ENCODE measurements at regions not wholly inside any gene's neighbourhood (a gene's known extent, or its start where the extent isn't known, plus 50 kb on each side); places are given as distances from the start of the nearest gene placed in this dataset.
"Not testable (repeated sequence)": the region's sequence is repeated elsewhere in the genome, so short reads cannot be mapped to it uniquely, and the experiment has no call there.

- no peaks in the 10 kb centered on the region for H3K9me3 Mint-ChIP-seq
- CTCF ChIA-PET: no interaction called here
- H3K27ac Mint-ChIP-seq: no peak overlapping the region
- intact Hi-C loops (cut with micrococcal nuclease): no loop called here
- no peaks in the 10 kb centered on the region for H3K27me3 Mint-ChIP-seq (ENCODE audit: low read depth)
- H3K36me3 Mint-ChIP-seq (ENCODE audit: low read depth): no peaks in the 10 kb centered on the region
- H3K4me1 Mint-ChIP-seq (ENCODE audit: low read depth): no peaks in the 10 kb centered on the region
- DNase-seq: no peak
- H3K4me3 Mint-ChIP-seq: no peak overlapping the region
Observed at GRCh38 chr22:11253000-11253511, 4274.9 kb upstream of the OR11H1 start.

- H3K27me3 Mint-ChIP-seq (ENCODE audit: low read depth); DNase-seq; H3K4me1 Mint-ChIP-seq (ENCODE audit: low read depth); H3K9me3 Mint-ChIP-seq; H3K27ac Mint-ChIP-seq; CTCF ChIA-PET; intact Hi-C loops (cut with micrococcal nuclease); H3K36me3 Mint-ChIP-seq (ENCODE audit: low read depth); H3K4me3 Mint-ChIP-seq: not testable (repeated sequence)
Observed at GRCh38 chr22:11270981-11271380, 4257.0 kb upstream of the OR11H1 start.

GRCh38 chr22:11285116-11285838 lies 4242.7 kb upstream of the OR11H1 start:
- CTCF ChIA-PET; H3K27ac Mint-ChIP-seq; H3K27me3 Mint-ChIP-seq (ENCODE audit: low read depth); H3K4me3 Mint-ChIP-seq; intact Hi-C loops (cut with micrococcal nuclease); H3K4me1 Mint-ChIP-seq (ENCODE audit: low read depth); H3K36me3 Mint-ChIP-seq (ENCODE audit: low read depth): not testable (repeated sequence)
- H3K9me3 Mint-ChIP-seq: peaks cover 20% of the 10 kb centered on the region
- peak; percentile 31 for DNase-seq

GRCh38 chr22:11285839-11286205 lies 4242.2 kb upstream of the OR11H1 start:
- CTCF ChIA-PET; H3K4me3 Mint-ChIP-seq; H3K27me3 Mint-ChIP-seq (ENCODE audit: low read depth); H3K4me1 Mint-ChIP-seq (ENCODE audit: low read depth); H3K27ac Mint-ChIP-seq; DNase-seq; intact Hi-C loops (cut with micrococcal nuclease); H3K36me3 Mint-ChIP-seq (ENCODE audit: low read depth): not testable (repeated sequence)
- H3K9me3 Mint-ChIP-seq: peaks cover 20% of the 10 kb centered on the region

- H3K4me3 Mint-ChIP-seq; H3K27me3 Mint-ChIP-seq (ENCODE audit: low read depth); H3K36me3 Mint-ChIP-seq (ENCODE audit: low read depth); intact Hi-C loops (cut with micrococcal nuclease); H3K27ac Mint-ChIP-seq; H3K4me1 Mint-ChIP-seq (ENCODE audit: low read depth); DNase-seq; CTCF ChIA-PET: not testable (repeated sequence)
- peaks cover 40% of the 10 kb centered on the region for H3K9me3 Mint-ChIP-seq
Observed at GRCh38 chr22:11288246-11289220, 4239.5 kb upstream of the OR11H1 start.

GRCh38 chr22:11298126-11298893 lies 4229.7 kb upstream of the OR11H1 start:
- CTCF ChIA-PET; intact Hi-C loops (cut with micrococcal nuclease); H3K27me3 Mint-ChIP-seq (ENCODE audit: low read depth); H3K36me3 Mint-ChIP-seq (ENCODE audit: low read depth); H3K27ac Mint-ChIP-seq; H3K4me1 Mint-ChIP-seq (ENCODE audit: low read depth); DNase-seq; H3K4me3 Mint-ChIP-seq: not testable (repeated sequence)
- peaks cover 32% of the 10 kb centered on the region for H3K9me3 Mint-ChIP-seq

- not testable (repeated sequence) for DNase-seq; H3K27ac Mint-ChIP-seq; H3K36me3 Mint-ChIP-seq (ENCODE audit: low read depth)
Observed at GRCh38 chr22:11302427-11302826, 4225.6 kb upstream of the OR11H1 start.

GRCh38 chr22:11302904-11303303 lies 4225.1 kb upstream of the OR11H1 start:
- H3K36me3 Mint-ChIP-seq (ENCODE audit: low read depth); DNase-seq; CTCF ChIA-PET; intact Hi-C loops (cut with micrococcal nuclease); H3K27ac Mint-ChIP-seq; H3K4me3 Mint-ChIP-seq; H3K4me1 Mint-ChIP-seq (ENCODE audit: low read depth); H3K27me3 Mint-ChIP-seq (ENCODE audit: low read depth): not testable (repeated sequence)
- peaks cover 36% of the 10 kb centered on the region for H3K9me3 Mint-ChIP-seq

More at GRCh38 chr22:11302427-11302826, 4225.6 kb upstream of the OR11H1 start:
- H3K4me3 Mint-ChIP-seq; CTCF ChIA-PET; H3K4me1 Mint-ChIP-seq (ENCODE audit: low read depth); H3K27me3 Mint-ChIP-seq (ENCODE audit: low read depth); intact Hi-C loops (cut with micrococcal nuclease): not testable (repeated sequence)
- H3K9me3 Mint-ChIP-seq: peaks cover 34% of the 10 kb centered on the region

GRCh38 chr22:11305179-11305578 lies 4222.8 kb upstream of the OR11H1 start:
- H3K27me3 Mint-ChIP-seq (ENCODE audit: low read depth); DNase-seq; CTCF ChIA-PET; H3K4me3 Mint-ChIP-seq; H3K27ac Mint-ChIP-seq; H3K4me1 Mint-ChIP-seq (ENCODE audit: low read depth); H3K36me3 Mint-ChIP-seq (ENCODE audit: low read depth); intact Hi-C loops (cut with micrococcal nuclease): not testable (repeated sequence)
- H3K9me3 Mint-ChIP-seq: peaks cover 41% of the 10 kb centered on the region

- H3K27me3 Mint-ChIP-seq (ENCODE audit: low read depth); H3K4me1 Mint-ChIP-seq (ENCODE audit: low read depth); H3K27ac Mint-ChIP-seq; CTCF ChIA-PET; H3K36me3 Mint-ChIP-seq (ENCODE audit: low read depth); DNase-seq; intact Hi-C loops (cut with micrococcal nuclease); H3K4me3 Mint-ChIP-seq: not testable (repeated sequence)
- H3K9me3 Mint-ChIP-seq: peaks cover 42% of the 10 kb centered on the region
Observed at GRCh38 chr22:11306933-11307518, 4221.0 kb upstream of the OR11H1 start.

GRCh38 chr22:11307998-11308397 lies 4220.0 kb upstream of the OR11H1 start:
- Mint-ChIP-seq H3K4me3 (no peak overlapping the region), H3K27me3 (ENCODE audit: low read depth) (no peaks in the 10 kb centered on the region), H3K9me3 (peaks cover 38% of the 10 kb centered on the region), H3K36me3 (ENCODE audit: low read depth) (no peaks in the 10 kb centered on the region), H3K27ac (no peak overlapping the region), H3K4me1 (ENCODE audit: low read depth) (no peaks in the 10 kb centered on the region)
- CTCF ChIA-PET: no interaction called here
- intact Hi-C loops (cut with micrococcal nuclease): no loop called here
- no peak for DNase-seq

GRCh38 chr22:11309777-11310176 lies 4218.2 kb upstream of the OR11H1 start:
- H3K27ac Mint-ChIP-seq; intact Hi-C loops (cut with micrococcal nuclease); DNase-seq; H3K4me1 Mint-ChIP-seq (ENCODE audit: low read depth); H3K27me3 Mint-ChIP-seq (ENCODE audit: low read depth); H3K4me3 Mint-ChIP-seq; H3K36me3 Mint-ChIP-seq (ENCODE audit: low read depth); CTCF ChIA-PET: not testable (repeated sequence)
- H3K9me3 Mint-ChIP-seq: peaks cover 38% of the 10 kb centered on the region

All from activated naive CD4-positive, alpha-beta T cell treated with anti-CD3 and anti-CD28 coated beads for 36 hours (primary cell).